DND-41 (cell line): ENCODE measurements at regions not wholly inside any gene's neighbourhood (a gene's known extent, or its start where the extent isn't known, plus 50 kb on each side); places are given as distances from the start of the nearest gene placed in this dataset.

Experiments used
- EZH2 ChIP-seq: IDR thresholded peaks from 3 replicates; pipeline ENCODE4 v1.6.1; 2012; ENCODE audit warnings: borderline replicate concordance, low read depth, mild to moderate bottlenecking, moderate library complexity, low read length, inconsistent platforms; ENCODE audit not compliant: severe bottlenecking
- TF ChIP-seq, protein P1 (sequence below): IDR thresholded peaks from 2 replicates; pipeline ENCODE4 v1.5.1; 2012; ENCODE audit warnings: borderline replicate concordance, low read length, moderate library complexity, mild to moderate bottlenecking; ENCODE audit not compliant: poor library complexity, severe bottlenecking; ENCODE audit errors: extremely low read depth

GRCh38 chr12:87772401-87772800 lies 256.8 kb downstream of the C12orf50 start:
- TF ChIP-seq, protein P1, sequence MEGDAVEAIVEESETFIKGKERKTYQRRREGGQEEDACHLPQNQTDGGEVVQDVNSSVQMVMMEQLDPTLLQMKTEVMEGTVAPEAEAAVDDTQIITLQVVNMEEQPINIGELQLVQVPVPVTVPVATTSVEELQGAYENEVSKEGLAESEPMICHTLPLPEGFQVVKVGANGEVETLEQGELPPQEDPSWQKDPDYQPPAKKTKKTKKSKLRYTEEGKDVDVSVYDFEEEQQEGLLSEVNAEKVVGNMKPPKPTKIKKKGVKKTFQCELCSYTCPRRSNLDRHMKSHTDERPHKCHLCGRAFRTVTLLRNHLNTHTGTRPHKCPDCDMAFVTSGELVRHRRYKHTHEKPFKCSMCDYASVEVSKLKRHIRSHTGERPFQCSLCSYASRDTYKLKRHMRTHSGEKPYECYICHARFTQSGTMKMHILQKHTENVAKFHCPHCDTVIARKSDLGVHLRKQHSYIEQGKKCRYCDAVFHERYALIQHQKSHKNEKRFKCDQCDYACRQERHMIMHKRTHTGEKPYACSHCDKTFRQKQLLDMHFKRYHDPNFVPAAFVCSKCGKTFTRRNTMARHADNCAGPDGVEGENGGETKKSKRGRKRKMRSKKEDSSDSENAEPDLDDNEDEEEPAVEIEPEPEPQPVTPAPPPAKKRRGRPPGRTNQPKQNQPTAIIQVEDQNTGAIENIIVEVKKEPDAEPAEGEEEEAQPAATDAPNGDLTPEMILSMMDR, result no peak
- no peak for TF ChIP-seq EZH2
